SIG-M5 treated with dmso at 0.1 percent for 504 hours (cell line): ENCODE measurements at regions not wholly inside any gene's neighbourhood (a gene's known extent, or its start where the extent isn't known, plus 50 kb on each side); places are given as distances from the start of the nearest gene placed in this dataset.

Source experiments
- DNase-seq: peaks from one replicate; lab custom pipeline; 2025; ENCODE audit not compliant: unreplicated experiment; lab: John Stamatoyannopoulos, UW

- no peak for DNase-seq
These were observed 57.7 kb downstream of the LRRC30 start for GRCh38 chr18:7288544-7288943.

DNA sequence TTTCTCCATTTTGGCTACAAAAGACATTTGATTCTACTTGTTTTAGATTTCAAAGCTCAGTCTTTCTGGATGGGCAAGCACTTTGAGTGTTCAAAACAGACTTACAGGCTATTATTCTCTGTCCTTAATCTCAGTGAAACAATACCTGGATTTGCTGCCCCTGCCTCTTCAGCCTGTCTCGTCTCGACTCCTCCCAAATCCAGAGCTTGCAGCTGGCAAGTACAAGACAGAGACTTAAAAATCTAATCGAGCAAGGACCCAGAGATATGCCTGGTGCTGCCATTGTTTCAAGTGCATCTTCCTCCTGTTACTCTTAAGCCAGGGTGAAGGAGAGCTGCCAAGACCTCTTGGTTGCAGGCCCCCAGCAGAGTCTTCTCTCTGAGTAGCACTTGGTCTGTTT, 59.2 kb downstream of the LRRC30 start:
- DNase-seq: no peak

GRCh38 chr18:7291046-7291445, 60.2 kb downstream of the LRRC30 start:
- no peak for DNase-seq

GRCh38 chr18:7298149-7298548, 67.3 kb downstream of the LRRC30 start:
- no peak for DNase-seq

GRCh38 chr18:7301094-7301493, 70.2 kb downstream of the LRRC30 start:
- DNase-seq: no peak

DNA sequence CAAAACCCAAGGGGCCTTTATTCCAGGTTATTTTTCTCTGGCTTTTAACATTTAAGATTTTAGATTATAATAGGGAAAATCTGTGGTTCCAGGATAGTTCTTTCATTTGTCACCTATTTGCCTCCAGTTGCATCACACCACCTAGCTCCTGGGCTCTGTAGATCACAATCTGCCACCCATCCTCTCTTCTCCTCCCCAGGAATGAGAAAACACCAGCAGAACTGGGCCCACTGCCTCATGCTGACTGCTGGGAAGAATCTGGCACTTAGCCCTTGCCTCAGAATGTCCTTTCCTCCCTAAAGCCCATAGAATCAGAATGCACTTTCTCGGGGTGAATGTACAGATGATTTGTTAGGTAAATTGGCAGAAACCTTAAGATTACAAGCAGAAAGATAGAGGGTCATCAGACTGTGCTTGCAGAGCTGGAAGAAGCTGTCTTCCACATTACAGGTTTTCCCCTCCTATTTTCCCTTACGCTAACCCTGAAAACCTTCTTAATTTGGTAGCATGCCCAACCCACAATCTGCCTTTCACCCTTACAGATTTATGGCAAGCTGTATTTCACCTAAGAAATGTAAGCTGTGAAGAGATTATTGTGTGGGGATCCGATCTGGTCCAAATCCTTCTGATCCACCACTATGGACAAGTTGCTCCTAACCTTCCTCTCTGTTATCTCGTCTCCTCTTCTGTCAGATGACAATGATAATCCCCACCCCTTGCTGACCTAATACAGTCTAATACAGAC, 72.6 kb downstream of the LRRC30 start:
- no peak for DNase-seq

- DNase-seq: no peak
These were observed 73.1 kb downstream of the LRRC30 start for GRCh38 chr18:7304061-7304370.

- DNase-seq: no peak
These were observed 74.5 kb downstream of the LRRC30 start for GRCh38 chr18:7305416-7305815.

GRCh38 chr18:7307030-7307429, 76.1 kb downstream of the LRRC30 start:
- DNase-seq: no peak

- DNase-seq: no peak
These were observed 76.6 kb downstream of the LRRC30 start for GRCh38 chr18:7307526-7307925.

GRCh38 chr18:7317804-7318231, 86.9 kb downstream of the LRRC30 start:
- no peak for DNase-seq

DNA sequence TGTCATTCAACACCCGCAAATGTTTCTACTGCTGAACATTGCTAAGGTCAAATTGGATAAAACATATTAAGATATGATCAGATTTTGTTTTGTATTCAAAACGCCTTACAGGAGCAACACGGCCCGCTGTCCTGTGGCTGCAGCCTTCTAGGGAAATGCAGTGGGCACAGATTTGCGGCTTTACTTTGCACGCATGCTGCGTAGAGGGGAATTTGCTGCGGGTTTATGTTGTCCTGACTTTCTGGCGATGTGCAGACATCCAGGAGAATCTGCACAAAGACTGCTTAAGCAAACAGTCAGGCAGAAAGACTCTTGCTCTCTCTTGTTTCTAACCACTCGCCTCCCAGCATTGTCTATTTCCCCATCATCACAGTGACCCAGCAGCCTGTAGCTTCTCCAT, 88.3 kb downstream of the LRRC30 start:
- no peak for DNase-seq

DNA sequence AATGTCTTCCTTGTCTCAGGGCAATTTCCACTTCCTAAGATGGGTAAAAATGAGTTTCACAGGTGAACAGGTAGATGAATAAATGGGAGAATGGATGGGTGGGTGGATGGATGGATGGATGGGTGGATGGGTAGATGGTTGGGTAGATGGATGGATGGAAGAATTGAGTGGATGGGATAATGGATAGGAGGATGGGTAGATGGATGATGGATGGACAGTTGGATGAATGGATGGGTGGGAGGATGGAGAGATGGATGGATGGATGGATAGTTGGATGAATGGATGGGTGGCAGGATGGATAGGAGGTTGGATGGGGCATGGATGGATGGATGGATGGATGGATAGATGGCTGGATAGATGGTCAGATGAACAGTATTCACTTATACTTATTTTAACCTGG, 90.9 kb downstream of the LRRC30 start:
- DNase-seq: no peak

- no peak for DNase-seq
These were observed 92.1 kb downstream of the LRRC30 start for GRCh38 chr18:7322817-7323485.

DNA sequence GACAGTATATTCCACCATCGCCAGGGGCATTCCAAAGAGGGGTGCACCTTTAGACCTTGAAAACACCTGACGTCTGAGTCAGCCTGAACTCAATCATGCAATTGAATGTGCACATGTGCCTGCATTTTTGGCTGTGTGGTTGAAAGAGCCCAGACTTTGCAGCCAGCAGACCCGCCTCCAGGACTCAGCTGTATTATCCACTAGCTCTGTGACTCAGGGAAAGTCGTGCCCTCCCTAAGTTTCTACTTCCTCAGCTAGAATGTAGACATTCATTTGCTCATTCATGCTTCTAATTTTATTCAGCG, 94.2 kb downstream of the LRRC30 start:
- no peak for DNase-seq

DNA sequence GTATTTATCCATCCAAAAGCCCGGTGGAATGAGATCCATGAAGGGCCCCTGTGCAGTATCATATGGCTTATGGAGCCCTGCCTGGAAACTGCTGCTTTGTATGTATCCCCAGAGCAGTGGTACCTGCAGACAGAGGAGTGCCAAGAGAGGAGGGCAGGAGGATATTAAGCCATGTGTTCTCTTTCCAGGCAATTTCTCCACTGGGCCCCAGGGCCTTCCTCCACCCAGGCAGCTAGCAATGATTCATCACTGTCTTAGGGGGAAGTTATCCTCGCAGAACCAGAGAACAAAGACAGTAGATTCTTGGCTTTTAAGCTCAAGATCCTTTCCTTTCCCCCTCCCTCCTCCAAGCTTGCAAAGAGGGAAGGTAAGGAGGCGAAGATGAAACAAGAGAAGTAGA, 98.1 kb downstream of the LRRC30 start:
- DNase-seq: no peak

GRCh38 chr18:7332452-7332851, 101.6 kb downstream of the LRRC30 start:
- no peak for DNase-seq

GRCh38 chr18:7333025-7333562, 102.2 kb downstream of the LRRC30 start:
- DNase-seq: no peak

DNA sequence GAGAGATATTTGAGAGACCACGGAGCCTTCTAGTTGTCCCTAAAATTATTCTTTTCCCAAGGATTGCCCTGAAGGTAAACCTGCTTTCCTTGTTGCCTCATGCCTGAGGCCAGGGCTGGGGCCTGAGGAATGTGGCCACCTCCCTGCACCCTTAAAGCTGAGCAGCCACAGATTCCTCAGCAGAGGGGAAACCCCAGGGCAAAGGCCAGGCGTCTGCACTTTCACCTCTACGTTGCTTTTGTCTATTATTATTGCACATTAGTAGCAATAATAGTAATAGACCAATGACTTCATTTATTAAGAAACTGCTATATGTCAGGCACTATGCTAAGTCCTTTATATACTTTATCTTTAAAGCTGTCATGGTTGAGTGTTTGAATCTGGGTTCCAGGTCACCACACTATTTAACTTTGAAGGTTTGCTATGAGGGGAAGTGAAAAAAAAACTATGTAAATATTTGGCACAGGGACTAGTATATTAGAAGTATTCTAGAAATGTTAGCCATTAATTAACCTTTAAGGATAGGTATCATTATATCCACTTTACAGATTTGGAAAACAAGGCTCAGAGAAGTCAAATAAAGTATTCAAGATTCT, 104.2 kb downstream of the LRRC30 start:
- no peak for DNase-seq

GRCh38 chr18:7336623-7337022, 105.7 kb downstream of the LRRC30 start:
- no peak for DNase-seq

DNA sequence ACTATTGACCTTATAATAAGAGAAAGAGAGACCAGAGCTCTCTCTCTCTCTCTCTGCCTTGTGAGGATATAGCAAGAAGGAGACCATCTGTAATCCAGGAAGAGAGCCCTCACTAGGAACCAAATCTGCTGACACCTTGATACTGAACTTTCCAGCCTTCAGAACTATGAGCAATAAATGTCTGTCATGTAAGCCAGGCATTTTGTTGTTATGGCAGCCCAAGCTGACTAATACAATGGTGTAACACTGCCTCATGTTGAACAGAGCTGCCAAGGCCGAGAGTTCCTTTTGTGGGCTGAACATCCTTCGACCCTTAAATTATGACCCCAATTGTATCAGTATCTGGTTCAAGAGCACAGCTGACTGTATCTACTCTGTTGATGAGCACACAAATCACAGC, 108.0 kb downstream of the LRRC30 start:
- no peak for DNase-seq

- no peak for DNase-seq
These were observed 110.9 kb downstream of the LRRC30 start for GRCh38 chr18:7341581-7342337.
